ENCODE measurements at regions not wholly inside any gene's neighbourhood (a gene's known extent, or its start where the extent isn't known, plus 50 kb on each side); places are given as distances from the start of the nearest gene placed in this dataset.

DNA sequence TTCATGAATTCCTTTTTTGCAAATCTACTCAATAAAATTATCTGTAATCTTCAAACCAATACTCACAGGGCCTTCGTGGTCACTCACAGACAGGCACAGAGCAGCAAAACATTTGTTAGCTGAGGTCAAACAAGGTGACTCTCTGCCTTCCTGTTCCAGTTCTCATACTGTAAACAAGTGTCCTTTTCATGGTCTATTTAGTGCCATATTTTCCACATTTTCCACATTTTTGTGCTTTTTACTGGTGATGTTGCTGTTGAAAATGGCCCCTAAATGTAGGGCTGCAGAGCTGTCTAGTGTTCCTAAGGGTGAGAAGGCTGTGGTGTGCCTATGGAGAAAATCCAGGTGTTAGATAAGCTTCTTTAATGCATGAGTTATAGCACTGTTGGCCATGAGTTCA is 133.1 kb upstream of the COL21A1 start:
- TF ChIP-seq FOSL1 (IDR thresholded peaks at IDR 0.05; ENCODE audit: low read depth) (no peak), ZNF274 (IDR thresholded peaks at IDR 0.05; ENCODE audit: low read depth, low read length) (no peak), SIN3A (IDR thresholded peaks at IDR 0.05; ENCODE audit: low read depth) (no peak), POLR2A (IDR thresholded peaks at IDR 0.05; ENCODE audit: borderline replicate concordance, extremely low read depth, insufficient read depth, insufficient read length) (no peak), EZH2phosphoT487 (IDR thresholded peaks at IDR 0.05; ENCODE audit: borderline replicate concordance) (no peak), YY1 (IDR thresholded peaks at IDR 0.05; ENCODE audit: extremely low read depth, insufficient replicate concordance, low read depth, low read length) (no peak), CBX3 (IDR thresholded peaks at IDR 0.05; ENCODE audit: low read depth) (no peak), JUND (IDR thresholded peaks at IDR 0.05) (no peak), POLR2AphosphoS5 (IDR thresholded peaks at IDR 0.05; ENCODE audit: low read depth, low read length) (no peak), EZH2 (IDR thresholded peaks at IDR 0.05) (no peak), CEBPB (IDR thresholded peaks at IDR 0.05; ENCODE audit: low read depth) (no peak), ELF1 (IDR thresholded peaks at IDR 0.05; ENCODE audit: borderline replicate concordance, low read depth) (no peak), RAD21 (IDR thresholded peaks at IDR 0.05; ENCODE audit: low read depth) (no peak), TCF7L2 (IDR thresholded peaks at IDR 0.05; ENCODE audit: borderline replicate concordance, extremely low read depth, insufficient read depth, insufficient read length) (no peak)
- TF ChIP-seq, protein P1, sequence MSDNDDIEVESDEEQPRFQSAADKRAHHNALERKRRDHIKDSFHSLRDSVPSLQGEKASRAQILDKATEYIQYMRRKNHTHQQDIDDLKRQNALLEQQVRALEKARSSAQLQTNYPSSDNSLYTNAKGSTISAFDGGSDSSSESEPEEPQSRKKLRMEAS (IDR thresholded peaks at IDR 0.05), result no peak
- TF ChIP-seq, protein P2, sequence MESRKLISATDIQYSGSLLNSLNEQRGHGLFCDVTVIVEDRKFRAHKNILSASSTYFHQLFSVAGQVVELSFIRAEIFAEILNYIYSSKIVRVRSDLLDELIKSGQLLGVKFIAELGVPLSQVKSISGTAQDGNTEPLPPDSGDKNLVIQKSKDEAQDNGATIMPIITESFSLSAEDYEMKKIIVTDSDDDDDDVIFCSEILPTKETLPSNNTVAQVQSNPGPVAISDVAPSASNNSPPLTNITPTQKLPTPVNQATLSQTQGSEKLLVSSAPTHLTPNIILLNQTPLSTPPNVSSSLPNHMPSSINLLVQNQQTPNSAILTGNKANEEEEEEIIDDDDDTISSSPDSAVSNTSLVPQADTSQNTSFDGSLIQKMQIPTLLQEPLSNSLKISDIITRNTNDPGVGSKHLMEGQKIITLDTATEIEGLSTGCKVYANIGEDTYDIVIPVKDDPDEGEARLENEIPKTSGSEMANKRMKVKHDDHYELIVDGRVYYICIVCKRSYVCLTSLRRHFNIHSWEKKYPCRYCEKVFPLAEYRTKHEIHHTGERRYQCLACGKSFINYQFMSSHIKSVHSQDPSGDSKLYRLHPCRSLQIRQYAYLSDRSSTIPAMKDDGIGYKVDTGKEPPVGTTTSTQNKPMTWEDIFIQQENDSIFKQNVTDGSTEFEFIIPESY (IDR thresholded peaks at IDR 0.05; ENCODE audit: extremely low read depth, insufficient replicate concordance, low read length), result no peak
- TF ChIP-seq, protein P3, sequence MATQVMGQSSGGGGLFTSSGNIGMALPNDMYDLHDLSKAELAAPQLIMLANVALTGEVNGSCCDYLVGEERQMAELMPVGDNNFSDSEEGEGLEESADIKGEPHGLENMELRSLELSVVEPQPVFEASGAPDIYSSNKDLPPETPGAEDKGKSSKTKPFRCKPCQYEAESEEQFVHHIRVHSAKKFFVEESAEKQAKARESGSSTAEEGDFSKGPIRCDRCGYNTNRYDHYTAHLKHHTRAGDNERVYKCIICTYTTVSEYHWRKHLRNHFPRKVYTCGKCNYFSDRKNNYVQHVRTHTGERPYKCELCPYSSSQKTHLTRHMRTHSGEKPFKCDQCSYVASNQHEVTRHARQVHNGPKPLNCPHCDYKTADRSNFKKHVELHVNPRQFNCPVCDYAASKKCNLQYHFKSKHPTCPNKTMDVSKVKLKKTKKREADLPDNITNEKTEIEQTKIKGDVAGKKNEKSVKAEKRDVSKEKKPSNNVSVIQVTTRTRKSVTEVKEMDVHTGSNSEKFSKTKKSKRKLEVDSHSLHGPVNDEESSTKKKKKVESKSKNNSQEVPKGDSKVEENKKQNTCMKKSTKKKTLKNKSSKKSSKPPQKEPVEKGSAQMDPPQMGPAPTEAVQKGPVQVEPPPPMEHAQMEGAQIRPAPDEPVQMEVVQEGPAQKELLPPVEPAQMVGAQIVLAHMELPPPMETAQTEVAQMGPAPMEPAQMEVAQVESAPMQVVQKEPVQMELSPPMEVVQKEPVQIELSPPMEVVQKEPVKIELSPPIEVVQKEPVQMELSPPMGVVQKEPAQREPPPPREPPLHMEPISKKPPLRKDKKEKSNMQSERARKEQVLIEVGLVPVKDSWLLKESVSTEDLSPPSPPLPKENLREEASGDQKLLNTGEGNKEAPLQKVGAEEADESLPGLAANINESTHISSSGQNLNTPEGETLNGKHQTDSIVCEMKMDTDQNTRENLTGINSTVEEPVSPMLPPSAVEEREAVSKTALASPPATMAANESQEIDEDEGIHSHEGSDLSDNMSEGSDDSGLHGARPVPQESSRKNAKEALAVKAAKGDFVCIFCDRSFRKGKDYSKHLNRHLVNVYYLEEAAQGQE (IDR thresholded peaks at IDR 0.05; ENCODE audit: low read depth), result no peak
- TF ChIP-seq, protein P4, sequence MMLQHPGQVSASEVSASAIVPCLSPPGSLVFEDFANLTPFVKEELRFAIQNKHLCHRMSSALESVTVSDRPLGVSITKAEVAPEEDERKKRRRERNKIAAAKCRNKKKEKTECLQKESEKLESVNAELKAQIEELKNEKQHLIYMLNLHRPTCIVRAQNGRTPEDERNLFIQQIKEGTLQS (IDR thresholded peaks at IDR 0.05), result no peak
- Histone ChIP-seq H3K4me2 (ENCODE audit: low read length) (no peak overlapping the region), H3K27me3 (ENCODE audit: insufficient read depth, low read length) (no peaks in the 10 kb centered on the region), H3K4me3 (replicated peaks in 1 of 2; ENCODE audit: low read depth in 1 of 2, low read length in 2 of 2) (no peak overlapping the region), H3K79me2 (ENCODE audit: insufficient read depth, low read length) (no peaks in the 10 kb centered on the region), H3K4me1 (ENCODE audit: control insufficient read depth in 1 of 2, insufficient read depth in 2 of 2, low read length in 2 of 2) (peaks cover 0 to 6% of the 10 kb centered on the region in 2 experiments; a peak in 1 of 4 replicates), H4K20me1 (ENCODE audit: insufficient read depth) (no peaks in the 10 kb centered on the region), H2AFZ (ENCODE audit: low read depth, low read length, poor library complexity, severe bottlenecking) (no peak overlapping the region), H3K36me3 (ENCODE audit: control insufficient read depth in 1 of 2, insufficient read depth in 2 of 2, low read length in 2 of 2) (no peaks in the 10 kb centered on the region), H3K9ac (ENCODE audit: low read length) (no peak overlapping the region), H3K9me2 (ENCODE audit: insufficient read depth) (no peaks in the 10 kb centered on the region), H3K9me3 (ENCODE audit: control insufficient read depth in 1 of 2, insufficient read depth in 1 of 2, low read depth in 1 of 2, low read length in 2 of 2) (no peaks in the 10 kb centered on the region), H3K27ac (ENCODE audit: low read depth, low read length) (no peak overlapping the region)
- ChIA-PET CTCF (no interaction called here), POLR2A (interaction anchor here (1.1 kb wide), 1 partner anchor 73 kb away, joined by 3 read pairs; no protein-coding TSS in a partner anchor), RAD21 (ENCODE audit: low non-redundant PET in 1 of 2, low total read pairs in 2 of 2, uncharacterized antibody in 2 of 2, unreplicated experiment in 2 of 2) (no interaction called here)
- no TSS peak for BruUV-seq (replicated peaks)
- DNase-seq (ENCODE audit: low read depth, low spot score) (no peak), ATAC-seq (no peak)
- intact Hi-C loops (cut with micrococcal nuclease), result no loop called here

Data from HCT116 (cell line).